ENCODE measurements at regions not wholly inside any gene's neighbourhood (a gene's known extent, or its start where the extent isn't known, plus 50 kb on each side); places are given as distances from the start of the nearest gene placed in this dataset.

DNA sequence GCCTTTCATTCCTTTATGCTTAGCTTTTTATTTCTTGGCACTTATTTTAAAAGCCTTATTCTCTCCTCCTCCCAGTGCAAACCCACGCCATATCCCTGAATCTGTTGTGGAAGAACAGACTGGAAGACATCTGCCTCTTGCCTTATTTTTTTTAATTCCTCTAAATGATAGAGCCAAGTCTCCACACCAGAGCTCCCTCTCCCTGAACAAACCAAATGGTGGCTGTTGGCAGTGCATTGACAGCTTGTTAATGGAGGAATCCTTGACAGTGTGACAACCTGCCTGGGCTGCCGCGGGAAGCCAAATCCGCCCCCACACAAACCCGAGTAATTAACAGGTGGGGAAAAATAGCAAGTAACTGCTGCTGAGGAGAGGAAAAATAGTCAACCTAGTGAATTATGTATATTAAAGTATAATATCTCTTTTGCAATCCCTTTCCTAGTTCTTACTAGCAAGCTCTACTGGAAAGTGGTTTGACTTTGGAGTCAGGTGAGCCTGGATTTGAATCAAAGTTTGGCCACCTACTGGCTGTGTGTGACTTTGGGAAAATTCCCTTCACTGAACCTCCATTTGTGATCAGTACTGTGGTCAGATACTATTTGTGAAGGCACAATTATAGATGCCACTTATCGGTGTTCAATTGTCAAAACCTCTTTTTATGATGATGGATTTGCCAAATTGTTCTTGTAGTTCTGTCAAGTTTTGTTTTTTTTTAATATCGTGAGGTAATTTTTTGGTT, 589.6 kb downstream of the PDCD6IP start:
- Histone ChIP-seq H2AFZ (ENCODE audit: low read depth, low read length, severe bottlenecking) (no peak overlapping the region), H3K36me3 (ENCODE audit: low read length) (no peaks in the 10 kb centered on the region), H3K4me3 (ENCODE audit: insufficient read depth, low read length, poor library complexity, severe bottlenecking) (no peak overlapping the region), H3K9me3 (ENCODE audit: insufficient read depth, low read length) (no peaks in the 10 kb centered on the region), H4K20me1 (ENCODE audit: low read depth, low read length) (no peaks in the 10 kb centered on the region), H3K27me3 (ENCODE audit: low read length) (no peaks in the 10 kb centered on the region), H3K79me2 (ENCODE audit: insufficient read depth, low read length) (no peaks in the 10 kb centered on the region), H3F3A (ENCODE audit: insufficient read depth) (no peaks in the 10 kb centered on the region), H3K4me2 (ENCODE audit: low read depth, low read length, poor library complexity, severe bottlenecking) (no peak overlapping the region), H3K9ac (ENCODE audit: low read length) (no peak overlapping the region), H3K9me2 (replicated peaks; ENCODE audit: insufficient read depth, low read length) (no peaks in the 10 kb centered on the region), H3K27ac (ENCODE audit: low read depth, low read length) (no peak overlapping the region)
- TF ChIP-seq, protein P1, sequence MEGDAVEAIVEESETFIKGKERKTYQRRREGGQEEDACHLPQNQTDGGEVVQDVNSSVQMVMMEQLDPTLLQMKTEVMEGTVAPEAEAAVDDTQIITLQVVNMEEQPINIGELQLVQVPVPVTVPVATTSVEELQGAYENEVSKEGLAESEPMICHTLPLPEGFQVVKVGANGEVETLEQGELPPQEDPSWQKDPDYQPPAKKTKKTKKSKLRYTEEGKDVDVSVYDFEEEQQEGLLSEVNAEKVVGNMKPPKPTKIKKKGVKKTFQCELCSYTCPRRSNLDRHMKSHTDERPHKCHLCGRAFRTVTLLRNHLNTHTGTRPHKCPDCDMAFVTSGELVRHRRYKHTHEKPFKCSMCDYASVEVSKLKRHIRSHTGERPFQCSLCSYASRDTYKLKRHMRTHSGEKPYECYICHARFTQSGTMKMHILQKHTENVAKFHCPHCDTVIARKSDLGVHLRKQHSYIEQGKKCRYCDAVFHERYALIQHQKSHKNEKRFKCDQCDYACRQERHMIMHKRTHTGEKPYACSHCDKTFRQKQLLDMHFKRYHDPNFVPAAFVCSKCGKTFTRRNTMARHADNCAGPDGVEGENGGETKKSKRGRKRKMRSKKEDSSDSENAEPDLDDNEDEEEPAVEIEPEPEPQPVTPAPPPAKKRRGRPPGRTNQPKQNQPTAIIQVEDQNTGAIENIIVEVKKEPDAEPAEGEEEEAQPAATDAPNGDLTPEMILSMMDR (IDR thresholded peaks at IDR 0.05; ENCODE audit: insufficient read depth, low read length, poor library complexity, severe bottlenecking), result no peak
- no peak for TF ChIP-seq EZH2phosphoT487 (conservative IDR thresholded peaks at IDR 0.05; ENCODE audit: low read length)

DNA sequence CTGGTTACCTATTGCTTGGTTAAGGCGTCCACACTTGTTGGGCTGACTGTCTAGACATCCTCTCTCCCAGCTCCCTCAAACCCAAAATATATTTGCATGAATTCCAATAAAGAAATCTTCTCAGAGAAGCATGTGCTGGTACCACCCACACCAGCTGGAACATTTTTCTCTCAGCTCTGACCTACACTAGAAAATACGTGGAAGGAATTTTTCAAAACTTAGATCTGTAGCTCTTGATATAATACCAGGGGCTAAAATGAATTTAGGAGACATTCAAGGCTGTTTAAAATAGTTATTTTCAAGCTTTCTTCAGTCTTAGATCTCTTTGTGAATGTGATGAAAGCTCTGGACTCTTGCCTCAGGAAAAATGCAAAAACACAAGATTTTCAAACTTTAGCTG, 590.4 kb downstream of the PDCD6IP start:
- H3K9me2 ChIP-seq (replicated peaks; ENCODE audit: insufficient read depth, low read length), result no peaks in the 10 kb centered on the region
- no peaks in the 10 kb centered on the region for H3K36me3 ChIP-seq (ENCODE audit: low read length)
- no peak overlapping the region for H3K27ac ChIP-seq (ENCODE audit: low read depth, low read length)
- no peak overlapping the region for H3K4me2 ChIP-seq (ENCODE audit: low read depth, low read length, poor library complexity, severe bottlenecking)
- H3K4me3 ChIP-seq (ENCODE audit: insufficient read depth, low read length, poor library complexity, severe bottlenecking), result no peak overlapping the region
- no peaks in the 10 kb centered on the region for H3K9me3 ChIP-seq (ENCODE audit: insufficient read depth, low read length)
- TF ChIP-seq EZH2phosphoT487 (conservative IDR thresholded peaks at IDR 0.05; ENCODE audit: low read length), result no peak
- TF ChIP-seq, protein P1 (IDR thresholded peaks at IDR 0.05; ENCODE audit: insufficient read depth, low read length, poor library complexity, severe bottlenecking), result no peak
- no peaks in the 10 kb centered on the region for H3K27me3 ChIP-seq (ENCODE audit: low read length)
- no peaks in the 10 kb centered on the region for H3K79me2 ChIP-seq (ENCODE audit: insufficient read depth, low read length)
- H2AFZ ChIP-seq (ENCODE audit: low read depth, low read length, severe bottlenecking), result no peak overlapping the region
- no peaks in the 10 kb centered on the region for H3F3A ChIP-seq (ENCODE audit: insufficient read depth)
- H4K20me1 ChIP-seq (ENCODE audit: low read depth, low read length), result no peaks in the 10 kb centered on the region
- no peak overlapping the region for H3K9ac ChIP-seq (ENCODE audit: low read length)

DNA sequence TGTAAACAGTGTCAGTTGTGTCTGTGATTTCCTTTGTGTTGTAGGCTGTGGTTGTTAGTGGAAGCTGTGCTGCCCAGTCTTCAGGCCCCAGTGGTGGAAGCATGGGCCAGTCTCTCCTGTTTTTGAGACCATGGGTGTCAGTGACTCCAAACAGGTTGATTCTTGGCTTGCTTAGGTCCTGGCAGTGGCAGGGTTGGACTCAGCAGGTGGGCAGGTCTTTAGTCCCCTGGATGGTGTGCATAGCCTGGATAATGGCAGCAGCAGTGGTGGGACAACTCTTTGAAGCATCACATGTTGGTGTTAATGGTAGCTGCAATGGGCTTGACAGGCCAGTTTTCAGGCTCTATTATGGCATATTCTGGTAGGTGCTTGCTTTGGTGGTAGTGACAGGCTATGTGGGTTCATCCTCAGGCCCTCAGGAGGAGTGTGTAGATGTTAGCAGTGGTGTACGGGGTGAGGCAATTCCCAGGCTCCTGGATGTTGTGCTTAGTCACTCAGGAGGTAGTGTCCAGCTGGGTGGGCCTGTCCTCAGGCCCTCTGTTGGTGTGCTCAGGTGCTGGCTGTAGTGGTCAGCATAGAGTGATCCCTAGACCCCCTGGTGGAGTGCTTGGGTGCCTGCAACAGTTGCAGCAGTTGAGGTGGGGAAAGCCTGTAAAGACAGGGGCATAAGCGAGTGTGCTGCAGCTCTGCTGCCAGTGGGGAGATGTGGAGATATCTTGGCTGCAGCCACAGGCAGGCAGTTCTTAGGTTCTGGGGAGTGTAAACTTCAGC, 596.7 kb downstream of the PDCD6IP start:
- no peaks in the 10 kb centered on the region; the same call in 1 of the 2 replicates for H3K9me3 ChIP-seq (ENCODE audit: insufficient read depth, low read length)
- no peak overlapping the region for H2AFZ ChIP-seq (ENCODE audit: low read depth, low read length, severe bottlenecking)
- no peak overlapping the region for H3K4me2 ChIP-seq (ENCODE audit: low read depth, low read length, poor library complexity, severe bottlenecking)
- H3K27ac ChIP-seq (ENCODE audit: low read depth, low read length), result no peak overlapping the region
- H4K20me1 ChIP-seq (ENCODE audit: low read depth, low read length), result no peaks in the 10 kb centered on the region
- H3K27me3 ChIP-seq (ENCODE audit: low read length), result no peaks in the 10 kb centered on the region
- H3K36me3 ChIP-seq (ENCODE audit: low read length), result no peaks in the 10 kb centered on the region
- H3K79me2 ChIP-seq (ENCODE audit: insufficient read depth, low read length), result no peaks in the 10 kb centered on the region
- no peaks in the 10 kb centered on the region for H3F3A ChIP-seq (ENCODE audit: insufficient read depth)
- H3K4me3 ChIP-seq (ENCODE audit: insufficient read depth, low read length, poor library complexity, severe bottlenecking), result no peak overlapping the region
- no peak for TF ChIP-seq EZH2phosphoT487 (conservative IDR thresholded peaks at IDR 0.05; ENCODE audit: low read length)
- TF ChIP-seq, protein P1 (IDR thresholded peaks at IDR 0.05; ENCODE audit: insufficient read depth, low read length, poor library complexity, severe bottlenecking), result no peak
- H3K9ac ChIP-seq (ENCODE audit: low read length), result no peak overlapping the region
- no peaks in the 10 kb centered on the region for H3K9me2 ChIP-seq (replicated peaks; ENCODE audit: insufficient read depth, low read length)
